ENCODE measurements at regions not wholly inside any gene's neighbourhood (a gene's known extent, or its start where the extent isn't known, plus 50 kb on each side); places are given as distances from the start of the nearest gene placed in this dataset.

DNA sequence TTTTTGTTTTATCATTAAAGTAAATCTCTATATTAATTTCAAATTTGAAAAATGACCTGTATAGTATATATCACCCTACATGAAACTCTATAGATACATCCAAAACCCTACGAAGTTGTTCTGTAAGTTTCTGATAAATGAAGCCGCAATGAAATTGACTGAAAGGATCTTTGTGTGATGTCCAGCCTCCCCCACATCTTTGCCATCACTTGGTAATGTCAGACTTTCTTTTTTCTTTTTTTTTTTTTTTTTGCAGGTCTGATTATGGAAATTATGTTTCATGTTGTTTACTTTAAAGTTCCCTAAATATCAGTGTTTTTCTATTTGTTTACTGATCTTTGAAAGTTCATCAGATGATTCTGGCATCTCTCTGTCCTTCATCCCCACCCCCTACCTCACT is 155.6 kb upstream of the CDH4 start:
- TF ChIP-seq, protein P1, sequence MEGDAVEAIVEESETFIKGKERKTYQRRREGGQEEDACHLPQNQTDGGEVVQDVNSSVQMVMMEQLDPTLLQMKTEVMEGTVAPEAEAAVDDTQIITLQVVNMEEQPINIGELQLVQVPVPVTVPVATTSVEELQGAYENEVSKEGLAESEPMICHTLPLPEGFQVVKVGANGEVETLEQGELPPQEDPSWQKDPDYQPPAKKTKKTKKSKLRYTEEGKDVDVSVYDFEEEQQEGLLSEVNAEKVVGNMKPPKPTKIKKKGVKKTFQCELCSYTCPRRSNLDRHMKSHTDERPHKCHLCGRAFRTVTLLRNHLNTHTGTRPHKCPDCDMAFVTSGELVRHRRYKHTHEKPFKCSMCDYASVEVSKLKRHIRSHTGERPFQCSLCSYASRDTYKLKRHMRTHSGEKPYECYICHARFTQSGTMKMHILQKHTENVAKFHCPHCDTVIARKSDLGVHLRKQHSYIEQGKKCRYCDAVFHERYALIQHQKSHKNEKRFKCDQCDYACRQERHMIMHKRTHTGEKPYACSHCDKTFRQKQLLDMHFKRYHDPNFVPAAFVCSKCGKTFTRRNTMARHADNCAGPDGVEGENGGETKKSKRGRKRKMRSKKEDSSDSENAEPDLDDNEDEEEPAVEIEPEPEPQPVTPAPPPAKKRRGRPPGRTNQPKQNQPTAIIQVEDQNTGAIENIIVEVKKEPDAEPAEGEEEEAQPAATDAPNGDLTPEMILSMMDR (conservative IDR thresholded peaks at IDR 0.05; ENCODE audit: low read length): no peak
- TF ChIP-seq EZH2phosphoT487 (IDR thresholded peaks at IDR 0.05; ENCODE audit: borderline replicate concordance, low read depth, low read length): no peak

Data from OCI-LY7 (cell line).